ENCODE measurements at regions not wholly inside any gene's neighbourhood (a gene's known extent, or its start where the extent isn't known, plus 50 kb on each side); places are given as distances from the start of the nearest gene placed in this dataset.

DNA sequence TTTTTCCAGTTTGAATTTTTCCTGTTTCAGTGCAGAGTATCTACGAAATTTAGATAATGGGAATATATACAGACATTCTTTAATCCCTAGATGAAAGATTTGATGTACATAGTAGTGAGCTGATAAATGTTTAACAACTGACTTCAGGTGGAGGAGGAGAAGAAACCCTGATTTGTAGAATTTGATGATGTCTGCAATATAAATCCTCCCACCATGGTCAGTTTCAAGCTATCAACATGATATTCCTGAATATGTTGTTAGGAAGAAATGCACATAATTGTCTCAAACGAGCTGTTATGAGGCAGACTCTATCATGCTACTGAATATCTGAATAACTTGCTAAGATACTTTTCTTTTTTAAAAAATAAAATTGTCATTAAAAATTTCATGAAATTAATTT is 629.3 kb upstream of the LRRN3 start:
- no peak for TF ChIP-seq CTCF (IDR thresholded peaks at IDR 0.05)
- TF ChIP-seq POLR2A (IDR thresholded peaks at IDR 0.05): no peak

All from right lobe of liver (tissue), 4 donors.